ENCODE measurements at regions not wholly inside any gene's neighbourhood (a gene's known extent, or its start where the extent isn't known, plus 50 kb on each side); places are given as distances from the start of the nearest gene placed in this dataset.
"Not testable (repeated sequence)": the region's sequence is repeated elsewhere in the genome, so short reads cannot be mapped to it uniquely, and the experiment has no call there.

GRCh38 chr12:126982707-126983106 is 1284.3 kb upstream of the TMEM132C start:
- DNase-seq (ENCODE audit: low read depth in 1 of 2, low spot score in 1 of 2), result no peak

DNA sequence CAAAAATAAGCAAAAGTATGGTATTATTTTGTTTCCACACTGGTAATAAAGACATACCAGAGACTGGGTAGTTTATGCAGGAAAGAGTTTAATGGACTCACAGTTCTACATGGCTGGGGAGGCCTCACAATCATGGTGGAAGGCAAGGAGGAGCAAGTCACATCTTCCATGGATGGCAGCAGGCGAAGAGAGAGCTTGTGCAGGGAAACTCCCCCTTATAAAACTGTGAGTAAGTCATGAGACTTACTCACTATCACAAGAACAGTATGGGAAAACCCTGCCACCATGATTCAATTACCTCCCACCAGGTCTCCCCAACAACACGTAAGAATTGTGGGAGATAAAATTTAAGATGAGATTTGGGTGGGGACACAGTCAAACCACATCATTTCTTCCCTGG is 1283.2 kb upstream of the TMEM132C start:
- DNase-seq (ENCODE audit: low read depth in 1 of 2, low spot score in 1 of 2), result not testable (repeated sequence)

DNA sequence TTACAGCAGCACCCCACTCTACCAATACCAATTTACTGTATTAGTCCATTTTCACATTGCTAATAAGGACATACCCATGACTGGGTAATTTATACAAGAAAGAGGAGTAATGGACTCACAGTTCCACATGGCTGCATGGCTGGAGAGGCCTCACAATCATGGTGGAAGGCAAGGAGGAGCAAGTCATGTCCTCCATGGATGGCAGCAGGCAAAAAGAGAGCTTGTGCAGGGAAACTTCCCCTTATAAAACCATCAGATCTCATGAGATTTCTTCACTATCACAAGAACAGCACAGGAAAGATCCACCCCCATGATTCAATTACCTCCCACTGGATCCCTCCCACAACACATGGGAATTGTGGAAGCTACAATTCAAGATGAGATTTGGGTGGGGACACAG is 1281.3 kb upstream of the TMEM132C start:
- DNase-seq (ENCODE audit: low read depth in 1 of 2, low spot score in 1 of 2), result not testable (repeated sequence)

DNA sequence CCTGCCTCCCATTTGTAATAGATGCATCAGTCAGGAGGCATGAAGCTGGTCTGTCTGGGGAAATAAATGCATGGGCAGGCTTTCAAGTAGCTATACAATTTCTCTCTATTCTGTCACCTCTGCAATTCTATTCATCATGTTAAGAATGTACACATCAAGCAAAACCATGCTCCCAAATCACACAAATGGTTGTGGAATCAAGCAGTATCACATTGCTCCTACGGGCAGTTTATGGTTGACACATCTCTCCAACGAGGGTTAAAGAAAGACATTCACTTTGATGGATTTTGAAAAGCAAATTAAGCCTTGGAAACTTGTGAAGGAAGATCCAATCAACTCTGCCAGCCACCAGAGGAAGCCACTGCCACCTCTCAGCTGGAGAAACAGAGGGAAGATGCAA is 1277.4 kb upstream of the TMEM132C start:
- DNase-seq (ENCODE audit: low read depth in 1 of 2, low spot score in 1 of 2), result no peak

GRCh38 chr12:126993898-126994297 is 1273.1 kb upstream of the TMEM132C start:
- no peak for DNase-seq (ENCODE audit: low read depth in 1 of 2, low spot score in 1 of 2)

- DNase-seq (ENCODE audit: low read depth in 1 of 2, low spot score in 1 of 2), result no peak
Measured at GRCh38 chr12:126994599-126994998, 1272.4 kb upstream of the TMEM132C start.

GRCh38 chr12:126998031-126998430 is 1268.9 kb upstream of the TMEM132C start:
- DNase-seq (ENCODE audit: low read depth in 1 of 2, low spot score in 1 of 2), result no peak

GRCh38 chr12:126998747-126999285 is 1268.2 kb upstream of the TMEM132C start:
- DNase-seq (ENCODE audit: low read depth in 1 of 2, low spot score in 1 of 2), result no peak

DNA sequence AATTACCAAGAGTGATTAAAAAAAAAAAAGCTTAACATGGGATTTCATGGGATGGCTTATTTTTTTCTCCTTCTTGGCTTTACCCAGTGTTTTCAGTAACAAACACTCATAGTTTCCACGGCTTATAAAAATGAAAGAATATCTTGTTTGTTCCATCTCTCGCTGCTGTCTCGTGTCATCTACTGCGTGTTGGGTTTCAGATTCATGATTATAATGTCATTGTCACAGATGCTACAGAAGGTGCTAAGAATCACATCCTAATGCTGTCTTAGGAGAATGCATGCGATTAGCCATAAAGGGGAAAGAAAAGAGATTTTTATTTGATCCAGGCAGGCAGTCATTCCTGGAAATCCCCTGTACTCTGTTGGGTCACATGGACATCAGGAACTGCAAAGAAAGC is 1267.6 kb upstream of the TMEM132C start:
- no peak for DNase-seq (ENCODE audit: low read depth in 1 of 2, low spot score in 1 of 2)

- DNase-seq (ENCODE audit: low read depth in 1 of 2, low spot score in 1 of 2), result no peak
Measured at GRCh38 chr12:127005406-127005805, 1261.6 kb upstream of the TMEM132C start.

- DNase-seq (ENCODE audit: low read depth in 1 of 2, low spot score in 1 of 2), result no peak
Measured at GRCh38 chr12:127006972-127007371, 1260.0 kb upstream of the TMEM132C start.

DNA sequence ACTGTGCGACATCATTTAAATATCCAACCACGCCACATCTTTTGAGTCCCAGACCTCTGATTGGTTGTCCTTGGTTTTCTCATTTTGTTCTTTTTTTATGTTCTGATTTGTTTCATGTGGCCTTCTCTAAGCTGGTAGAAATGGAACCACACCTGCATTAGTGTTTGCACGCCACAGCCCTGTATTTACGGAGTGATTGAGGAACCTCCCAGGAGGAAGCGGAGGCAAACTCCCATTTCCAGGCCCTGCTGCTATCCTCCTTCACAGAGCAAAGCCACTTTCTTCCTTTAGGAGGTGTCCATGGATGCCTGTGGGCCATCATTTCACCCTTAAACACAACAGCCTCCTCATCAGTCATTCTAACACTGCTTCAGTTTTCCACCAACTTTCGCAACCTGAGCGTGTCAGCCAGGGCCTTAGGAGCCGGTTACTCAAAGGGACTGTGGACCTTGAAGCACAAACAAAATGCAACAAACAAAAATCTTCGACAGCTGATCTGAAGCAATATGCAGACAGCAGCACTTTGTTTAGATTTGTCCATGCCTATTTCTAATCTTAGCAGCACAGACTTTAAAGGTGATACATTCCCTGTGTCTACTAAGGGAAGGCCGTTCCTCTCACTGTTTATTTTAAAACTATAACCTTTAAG is 1258.1 kb upstream of the TMEM132C start:
- DNase-seq (ENCODE audit: low read depth in 1 of 2, low spot score in 1 of 2), result no peak

- no peak for DNase-seq (ENCODE audit: low read depth in 1 of 2, low spot score in 1 of 2)
Measured at GRCh38 chr12:127012109-127012508, 1254.9 kb upstream of the TMEM132C start.

DNA sequence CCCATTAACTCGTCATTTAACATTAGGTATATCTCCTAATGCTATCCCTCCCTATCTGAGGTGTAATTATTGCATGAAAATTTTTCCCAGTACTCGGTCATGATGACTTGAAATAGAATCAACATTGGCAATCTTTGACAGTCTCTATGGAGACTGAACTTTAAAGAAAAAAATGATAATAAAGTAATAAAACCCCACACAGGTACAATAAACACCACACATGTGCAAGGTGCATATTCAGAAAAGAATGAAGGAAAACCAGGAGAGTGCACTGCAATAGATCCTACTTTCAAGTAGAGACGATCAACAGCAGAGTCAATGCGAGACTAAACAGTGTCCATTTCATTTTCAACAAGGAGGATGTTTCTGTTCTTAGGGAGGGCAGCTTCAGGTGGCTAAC is 1253.8 kb upstream of the TMEM132C start:
- DNase-seq (ENCODE audit: low read depth in 1 of 2, low spot score in 1 of 2), result no peak

DNA sequence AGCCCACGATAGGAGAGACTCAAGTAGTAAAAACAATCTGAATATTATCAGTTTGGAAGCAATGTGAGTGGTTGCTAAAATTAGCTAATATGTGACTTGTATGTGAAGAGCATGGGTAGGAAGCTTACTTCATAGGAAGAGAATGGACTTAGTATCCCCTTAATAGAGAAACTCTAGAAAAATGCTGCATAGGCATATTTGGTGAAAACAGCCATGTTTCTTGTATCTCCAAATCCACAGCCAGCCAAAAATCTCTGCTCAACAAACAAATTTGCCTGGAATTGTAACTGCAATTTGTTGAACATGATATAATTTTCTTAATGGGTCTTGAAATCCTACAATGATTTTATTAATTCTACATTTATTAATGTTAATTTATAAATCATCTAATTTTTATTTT is 1252.9 kb upstream of the TMEM132C start:
- no peak for DNase-seq (ENCODE audit: low read depth in 1 of 2, low spot score in 1 of 2)

DNA sequence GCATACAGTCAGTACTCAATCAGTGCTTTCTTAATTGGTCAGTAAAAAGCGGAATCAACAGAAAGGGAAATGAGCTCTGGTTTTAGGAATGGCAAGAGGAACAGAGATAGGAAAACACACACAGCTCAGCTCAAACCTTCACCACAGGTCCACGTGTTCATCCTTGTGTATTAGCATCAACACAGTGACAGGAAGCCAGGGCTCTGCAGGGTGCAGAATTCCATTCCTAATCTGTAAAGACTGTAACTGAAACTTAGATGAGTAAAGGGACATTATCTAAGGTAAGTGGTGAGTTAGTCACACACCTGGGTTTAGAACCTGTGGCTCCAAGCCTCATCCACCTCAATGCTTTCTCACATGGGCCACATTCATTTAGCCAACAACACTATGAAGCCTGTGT is 1242.2 kb upstream of the TMEM132C start:
- no peak for DNase-seq (ENCODE audit: low read depth in 1 of 2, low spot score in 1 of 2)

GRCh38 chr12:127025545-127025944 is 1241.4 kb upstream of the TMEM132C start:
- no peak for DNase-seq (ENCODE audit: low read depth in 1 of 2, low spot score in 1 of 2)

GRCh38 chr12:127035011-127035879 is 1231.7 kb upstream of the TMEM132C start:
- no peak for DNase-seq (ENCODE audit: low read depth in 1 of 2, low spot score in 1 of 2)

GRCh38 chr12:127038152-127038551 is 1228.8 kb upstream of the TMEM132C start:
- DNase-seq (ENCODE audit: low read depth in 1 of 2, low spot score in 1 of 2), result no peak

DNA sequence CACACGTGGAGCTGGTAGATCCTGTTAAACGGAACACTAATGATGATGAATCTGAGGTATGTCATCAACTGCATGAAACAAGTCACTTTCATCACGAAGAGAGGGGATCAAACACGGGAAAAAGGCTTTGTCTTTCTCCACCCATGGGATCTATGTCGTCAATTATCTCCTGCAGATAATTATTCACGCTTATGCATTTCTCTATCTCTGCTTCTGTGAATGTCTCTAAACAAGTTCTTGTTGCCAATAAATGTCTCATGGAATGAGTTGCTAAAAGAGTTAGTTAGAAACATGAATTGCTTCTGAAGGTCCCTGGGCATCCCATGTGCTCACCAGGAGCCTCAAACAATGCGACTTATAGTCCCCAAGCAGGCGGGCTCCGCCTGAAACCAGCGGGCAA is 1228.2 kb upstream of the TMEM132C start:
- DNase-seq (ENCODE audit: low read depth in 1 of 2, low spot score in 1 of 2), result no peak

- no peak for DNase-seq (ENCODE audit: low read depth in 1 of 2, low spot score in 1 of 2)
Measured at GRCh38 chr12:127041985-127042625, 1224.9 kb upstream of the TMEM132C start.

- no peak for DNase-seq (ENCODE audit: low read depth in 1 of 2, low spot score in 1 of 2)
Measured at GRCh38 chr12:127043731-127044130, 1223.2 kb upstream of the TMEM132C start.
